SK-N-SH (cell line): ENCODE measurements at regions not wholly inside any gene's neighbourhood (a gene's known extent, or its start where the extent isn't known, plus 50 kb on each side); places are given as distances from the start of the nearest gene placed in this dataset.

ENCODE experiments used
- CHD2 ChIP-seq: fragments of 150-350 bp; IDR thresholded peaks from 2 replicates; pipeline ENCODE4 v1.6.1; 2018; ENCODE audit warnings: low read length; ENCODE audit not compliant: partially characterized antibody
- FOXJ3 ChIP-seq: sonication (generic); formaldehyde crosslinking; IDR thresholded peaks from 2 replicates; pipeline ENCODE4 v1.5.1; 2020; ENCODE audit warnings: mild to moderate bottlenecking, missing genetic modification reagents
- GABPA ChIP-seq: IDR thresholded peaks from 2 replicates; pipeline ENCODE4 v1.4.0; 2012; ENCODE audit warnings: low read depth, mild to moderate bottlenecking
- MEF2A ChIP-seq: IDR thresholded peaks from 2 replicates; pipeline ENCODE4 v1.4.0; 2012; ENCODE audit warnings: low read depth, borderline replicate concordance
- RAD21 ChIP-seq: IDR thresholded peaks from 2 replicates; pipeline ENCODE4 v1.6.1; 2012; ENCODE audit warnings: mild to moderate bottlenecking, low read length
- RXRA ChIP-seq: IDR thresholded peaks from 2 replicates; pipeline ENCODE4 v1.4.0; 2012; ENCODE audit warnings: low read depth, mild to moderate bottlenecking, borderline replicate concordance
- SIN3A ChIP-seq: IDR thresholded peaks from 2 replicates; pipeline ENCODE4 v1.6.1; 2012; ENCODE audit warnings: low read depth, mild to moderate bottlenecking, low read length, moderate library complexity, borderline replicate concordance
- TF ChIP-seq, protein P1 (sequence below): fragments of 200-600 bp; sonication (generic); IDR thresholded peaks from 2 replicates; pipeline ENCODE4 v1.6.1; 2017; ENCODE audit warnings: antibody characterized with exemption, mild to moderate bottlenecking, moderate library complexity
- TF ChIP-seq, protein P2 (sequence below): IDR thresholded peaks from 2 replicates; pipeline ENCODE4; 2012
- TF ChIP-seq, protein P3 (sequence below): IDR thresholded peaks from 2 replicates; pipeline ENCODE4 v1.6.1; 2012; ENCODE audit warnings: mild to moderate bottlenecking, low read depth, low read length, moderate library complexity

DNA sequence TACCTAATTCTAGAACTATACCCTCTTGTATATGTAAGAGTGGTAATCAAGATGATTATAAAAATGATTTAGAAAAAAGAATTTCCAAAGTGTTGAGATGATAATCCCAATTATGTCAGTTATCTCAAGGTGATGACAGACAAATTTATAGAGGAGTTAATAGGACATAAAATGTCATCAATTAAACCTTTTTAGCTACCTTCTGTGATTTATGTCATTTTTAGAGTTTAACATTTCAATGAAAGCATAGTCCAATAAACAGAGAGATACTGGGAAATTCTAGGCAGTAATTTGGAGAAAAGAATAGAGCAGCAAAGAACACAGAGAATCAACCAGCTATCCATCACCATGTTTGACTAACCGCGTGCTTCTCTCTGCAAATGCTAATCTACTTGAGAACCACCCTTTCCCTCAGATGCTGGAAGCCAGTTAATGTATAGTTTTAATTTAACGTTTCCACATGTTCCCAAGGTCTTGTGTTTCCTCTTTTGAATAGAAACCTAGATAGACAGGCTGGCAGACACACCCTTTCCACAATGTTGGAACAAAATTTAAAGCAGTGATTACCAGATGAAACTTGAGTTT is 433.1 kb upstream of the FAM241A start:
- TF ChIP-seq GABPA (no peak), RXRA (no peak), RAD21 (no peak), SIN3A (no peak), CHD2 (no peak), MEF2A (no peak), FOXJ3 (CRISPR knock-in tag) (no peak)
- TF ChIP-seq, protein P1, sequence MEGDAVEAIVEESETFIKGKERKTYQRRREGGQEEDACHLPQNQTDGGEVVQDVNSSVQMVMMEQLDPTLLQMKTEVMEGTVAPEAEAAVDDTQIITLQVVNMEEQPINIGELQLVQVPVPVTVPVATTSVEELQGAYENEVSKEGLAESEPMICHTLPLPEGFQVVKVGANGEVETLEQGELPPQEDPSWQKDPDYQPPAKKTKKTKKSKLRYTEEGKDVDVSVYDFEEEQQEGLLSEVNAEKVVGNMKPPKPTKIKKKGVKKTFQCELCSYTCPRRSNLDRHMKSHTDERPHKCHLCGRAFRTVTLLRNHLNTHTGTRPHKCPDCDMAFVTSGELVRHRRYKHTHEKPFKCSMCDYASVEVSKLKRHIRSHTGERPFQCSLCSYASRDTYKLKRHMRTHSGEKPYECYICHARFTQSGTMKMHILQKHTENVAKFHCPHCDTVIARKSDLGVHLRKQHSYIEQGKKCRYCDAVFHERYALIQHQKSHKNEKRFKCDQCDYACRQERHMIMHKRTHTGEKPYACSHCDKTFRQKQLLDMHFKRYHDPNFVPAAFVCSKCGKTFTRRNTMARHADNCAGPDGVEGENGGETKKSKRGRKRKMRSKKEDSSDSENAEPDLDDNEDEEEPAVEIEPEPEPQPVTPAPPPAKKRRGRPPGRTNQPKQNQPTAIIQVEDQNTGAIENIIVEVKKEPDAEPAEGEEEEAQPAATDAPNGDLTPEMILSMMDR: no peak
- TF ChIP-seq, protein P2, sequence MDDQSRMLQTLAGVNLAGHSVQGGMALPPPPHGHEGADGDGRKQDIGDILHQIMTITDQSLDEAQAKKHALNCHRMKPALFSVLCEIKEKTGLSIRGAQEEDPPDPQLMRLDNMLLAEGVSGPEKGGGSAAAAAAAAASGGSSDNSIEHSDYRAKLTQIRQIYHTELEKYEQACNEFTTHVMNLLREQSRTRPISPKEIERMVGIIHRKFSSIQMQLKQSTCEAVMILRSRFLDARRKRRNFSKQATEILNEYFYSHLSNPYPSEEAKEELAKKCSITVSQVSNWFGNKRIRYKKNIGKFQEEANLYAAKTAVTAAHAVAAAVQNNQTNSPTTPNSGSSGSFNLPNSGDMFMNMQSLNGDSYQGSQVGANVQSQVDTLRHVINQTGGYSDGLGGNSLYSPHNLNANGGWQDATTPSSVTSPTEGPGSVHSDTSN: no peak
- TF ChIP-seq, protein P3, sequence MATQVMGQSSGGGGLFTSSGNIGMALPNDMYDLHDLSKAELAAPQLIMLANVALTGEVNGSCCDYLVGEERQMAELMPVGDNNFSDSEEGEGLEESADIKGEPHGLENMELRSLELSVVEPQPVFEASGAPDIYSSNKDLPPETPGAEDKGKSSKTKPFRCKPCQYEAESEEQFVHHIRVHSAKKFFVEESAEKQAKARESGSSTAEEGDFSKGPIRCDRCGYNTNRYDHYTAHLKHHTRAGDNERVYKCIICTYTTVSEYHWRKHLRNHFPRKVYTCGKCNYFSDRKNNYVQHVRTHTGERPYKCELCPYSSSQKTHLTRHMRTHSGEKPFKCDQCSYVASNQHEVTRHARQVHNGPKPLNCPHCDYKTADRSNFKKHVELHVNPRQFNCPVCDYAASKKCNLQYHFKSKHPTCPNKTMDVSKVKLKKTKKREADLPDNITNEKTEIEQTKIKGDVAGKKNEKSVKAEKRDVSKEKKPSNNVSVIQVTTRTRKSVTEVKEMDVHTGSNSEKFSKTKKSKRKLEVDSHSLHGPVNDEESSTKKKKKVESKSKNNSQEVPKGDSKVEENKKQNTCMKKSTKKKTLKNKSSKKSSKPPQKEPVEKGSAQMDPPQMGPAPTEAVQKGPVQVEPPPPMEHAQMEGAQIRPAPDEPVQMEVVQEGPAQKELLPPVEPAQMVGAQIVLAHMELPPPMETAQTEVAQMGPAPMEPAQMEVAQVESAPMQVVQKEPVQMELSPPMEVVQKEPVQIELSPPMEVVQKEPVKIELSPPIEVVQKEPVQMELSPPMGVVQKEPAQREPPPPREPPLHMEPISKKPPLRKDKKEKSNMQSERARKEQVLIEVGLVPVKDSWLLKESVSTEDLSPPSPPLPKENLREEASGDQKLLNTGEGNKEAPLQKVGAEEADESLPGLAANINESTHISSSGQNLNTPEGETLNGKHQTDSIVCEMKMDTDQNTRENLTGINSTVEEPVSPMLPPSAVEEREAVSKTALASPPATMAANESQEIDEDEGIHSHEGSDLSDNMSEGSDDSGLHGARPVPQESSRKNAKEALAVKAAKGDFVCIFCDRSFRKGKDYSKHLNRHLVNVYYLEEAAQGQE: no peak
